ENCODE measurements at regions not wholly inside any gene's neighbourhood (a gene's known extent, or its start where the extent isn't known, plus 50 kb on each side); places are given as distances from the start of the nearest gene placed in this dataset.

DNA sequence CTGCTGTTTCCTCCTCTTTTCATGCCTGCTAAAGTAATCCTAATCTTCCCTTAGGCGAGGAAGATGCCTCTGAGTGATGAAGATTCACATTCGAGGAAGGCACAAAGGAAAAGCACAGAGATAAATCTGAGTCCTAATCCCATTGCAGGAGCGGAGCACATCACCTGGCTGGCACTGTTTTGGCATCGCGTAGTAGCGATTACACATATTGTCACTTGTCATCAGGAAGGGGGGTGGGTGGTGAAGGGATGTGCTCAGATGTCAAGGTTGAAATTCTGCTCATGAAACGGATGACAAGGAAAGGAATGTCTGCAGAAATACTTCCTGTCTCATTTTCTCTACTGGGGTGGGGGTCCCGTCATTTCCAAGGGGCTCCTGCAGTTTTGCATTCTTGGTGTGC, 363.1 kb upstream of the EEF2KMT start:
- TF ChIP-seq EZH2 (IDR thresholded peaks at IDR 0.05; ENCODE audit: insufficient read depth, poor library complexity, severe bottlenecking) = no peak
- no peak for TF ChIP-seq EZH2phosphoT487 (IDR thresholded peaks at IDR 0.05; ENCODE audit: insufficient read depth, low read depth)
- DNase-seq = no peak
- no peaks in the 10 kb centered on the region for H3K36me3 ChIP-seq (ENCODE audit: low read depth)

GRCh38 chr16:5459863-5460262, 362.3 kb upstream of the EEF2KMT start:
- in situ Hi-C loops (cut with MboI) = no loop called here
- H3K9me3 ChIP-seq (ENCODE audit: low read depth) = no peaks in the 10 kb centered on the region

More for the DNA sequence above, 363.1 kb upstream of the EEF2KMT start:
- H3K79me2 ChIP-seq (ENCODE audit: insufficient read depth) = no peaks in the 10 kb centered on the region
- no peak overlapping the region for H3K4me3 ChIP-seq
- 38 to 41% methylated on average over 8 of the region's 8 CpGs for WGBS, 2 experiments (ENCODE audit: low coverage in 1 of 2, low lambda C conversion rate in 2 of 2, missing lambda C conversion rate in 2 of 2)
- no peaks in the 10 kb centered on the region for H3K27me3 ChIP-seq (replicated peaks; ENCODE audit: insufficient read depth)
- H4K20me1 ChIP-seq (ENCODE audit: insufficient read depth) = no peaks in the 10 kb centered on the region
- no peak overlapping the region for H2AFZ ChIP-seq
- H3K9me3 ChIP-seq (ENCODE audit: low read depth) = no peaks in the 10 kb centered on the region
- in situ Hi-C loops (cut with MboI) = no loop called here
- H3K4me2 ChIP-seq (ENCODE audit: unreplicated experiment) = no peak overlapping the region
- no peak overlapping the region for H3K9ac ChIP-seq
- H3K9me2 ChIP-seq (ENCODE audit: insufficient read depth) = no peaks in the 10 kb centered on the region
- no peak overlapping the region for H3K27ac ChIP-seq
- H3F3A ChIP-seq (ENCODE audit: insufficient read depth) = no peaks in the 10 kb centered on the region
- no peaks in the 10 kb centered on the region for H3K4me1 ChIP-seq (ENCODE audit: insufficient read depth)

GRCh38 chr16:5455110-5455509, 357.5 kb upstream of the EEF2KMT start:
- Histone ChIP-seq H3K36me3 (ENCODE audit: low read depth) (no peaks in the 10 kb centered on the region), H3F3A (ENCODE audit: insufficient read depth) (no peaks in the 10 kb centered on the region), H3K27me3 (replicated peaks; ENCODE audit: insufficient read depth) (no peaks in the 10 kb centered on the region), H3K4me2 (ENCODE audit: unreplicated experiment) (no peak overlapping the region), H3K9ac (no peak overlapping the region), H3K79me2 (ENCODE audit: insufficient read depth) (no peaks in the 10 kb centered on the region), H3K27ac (no peak overlapping the region), H3K4me3 (no peak overlapping the region), H3K4me1 (ENCODE audit: insufficient read depth) (no peaks in the 10 kb centered on the region), H3K9me3 (ENCODE audit: low read depth) (no peaks in the 10 kb centered on the region), H2AFZ (no peak overlapping the region), H4K20me1 (ENCODE audit: insufficient read depth) (no peaks in the 10 kb centered on the region), H3K9me2 (ENCODE audit: insufficient read depth) (no peaks in the 10 kb centered on the region)
- in situ Hi-C loops (cut with MboI) = no loop called here
- TF ChIP-seq EZH2 (IDR thresholded peaks at IDR 0.05; ENCODE audit: insufficient read depth, poor library complexity, severe bottlenecking) (no peak), EZH2phosphoT487 (IDR thresholded peaks at IDR 0.05; ENCODE audit: insufficient read depth, low read depth) (no peak)
- 42 to 44% methylated on average over 1 of the region's 1 CpG for WGBS, 2 experiments (ENCODE audit: low coverage in 1 of 2, low lambda C conversion rate in 2 of 2, missing lambda C conversion rate in 2 of 2)
- DNase-seq = no peak

More at GRCh38 chr16:5459863-5460262, 362.3 kb upstream of the EEF2KMT start:
- Histone ChIP-seq H3K27me3 (replicated peaks; ENCODE audit: insufficient read depth) (no peaks in the 10 kb centered on the region), H3K27ac (no peak overlapping the region), H3K36me3 (ENCODE audit: low read depth) (no peaks in the 10 kb centered on the region), H4K20me1 (ENCODE audit: insufficient read depth) (no peaks in the 10 kb centered on the region), H3K4me3 (no peak overlapping the region), H3F3A (ENCODE audit: insufficient read depth) (no peaks in the 10 kb centered on the region), H2AFZ (no peak overlapping the region), H3K79me2 (ENCODE audit: insufficient read depth) (no peaks in the 10 kb centered on the region), H3K4me1 (ENCODE audit: insufficient read depth) (no peaks in the 10 kb centered on the region), H3K9me2 (ENCODE audit: insufficient read depth) (no peaks in the 10 kb centered on the region), H3K9ac (no peak overlapping the region), H3K4me2 (ENCODE audit: unreplicated experiment) (no peak overlapping the region)
- WGBS, 2 experiments (ENCODE audit: low coverage in 1 of 2, low lambda C conversion rate in 2 of 2, missing lambda C conversion rate in 2 of 2) = 40 to 47% methylated on average over 6 of the region's 6 CpGs
- DNase-seq = no peak
- TF ChIP-seq EZH2phosphoT487 (IDR thresholded peaks at IDR 0.05; ENCODE audit: insufficient read depth, low read depth) = no peak
- TF ChIP-seq EZH2 (IDR thresholded peaks at IDR 0.05; ENCODE audit: insufficient read depth, poor library complexity, severe bottlenecking) = no peak

DNA sequence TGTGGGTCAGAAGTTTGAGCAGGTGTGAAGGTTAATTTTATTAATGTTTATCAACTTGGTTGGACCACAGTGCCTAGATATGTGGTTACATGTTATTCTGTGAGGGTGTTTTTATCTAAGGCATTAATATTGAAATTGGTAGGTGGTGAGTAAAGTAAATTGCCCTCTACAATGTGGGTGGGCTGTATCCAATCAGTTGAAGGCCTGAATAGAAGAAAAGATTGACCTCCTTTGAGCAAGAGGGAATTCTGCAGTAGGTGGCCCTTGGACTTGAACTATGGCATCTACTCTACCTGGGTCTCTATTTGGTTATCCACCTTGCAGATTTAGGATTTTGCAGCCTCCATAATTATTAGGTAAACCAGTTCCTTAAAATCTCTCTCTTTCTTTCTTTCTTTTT, 356.8 kb upstream of the EEF2KMT start:
- no peaks in the 10 kb centered on the region for H3K9me3 ChIP-seq (ENCODE audit: low read depth)
- no peaks in the 10 kb centered on the region for H3K36me3 ChIP-seq (ENCODE audit: low read depth)
- H4K20me1 ChIP-seq (ENCODE audit: insufficient read depth) = no peaks in the 10 kb centered on the region
- H3K4me3 ChIP-seq = no peak overlapping the region
- no peak overlapping the region for H3K4me2 ChIP-seq (ENCODE audit: unreplicated experiment)
- no peak for TF ChIP-seq EZH2 (IDR thresholded peaks at IDR 0.05; ENCODE audit: insufficient read depth, poor library complexity, severe bottlenecking)
- no peak for TF ChIP-seq EZH2phosphoT487 (IDR thresholded peaks at IDR 0.05; ENCODE audit: insufficient read depth, low read depth)
- no peaks in the 10 kb centered on the region for H3K79me2 ChIP-seq (ENCODE audit: insufficient read depth)
- H2AFZ ChIP-seq = no peak overlapping the region
- DNase-seq = no peak
- H3F3A ChIP-seq (ENCODE audit: insufficient read depth) = no peaks in the 10 kb centered on the region
- in situ Hi-C loops (cut with MboI) = no loop called here
- H3K27ac ChIP-seq = no peak overlapping the region
- H3K9ac ChIP-seq = no peak overlapping the region
- no peaks in the 10 kb centered on the region for H3K9me2 ChIP-seq (ENCODE audit: insufficient read depth)
- H3K27me3 ChIP-seq (replicated peaks; ENCODE audit: insufficient read depth) = no peaks in the 10 kb centered on the region
- H3K4me1 ChIP-seq (ENCODE audit: insufficient read depth) = no peaks in the 10 kb centered on the region

- no peak for TF ChIP-seq EZH2 (IDR thresholded peaks at IDR 0.05; ENCODE audit: insufficient read depth, poor library complexity, severe bottlenecking)
- no peak for TF ChIP-seq EZH2phosphoT487 (IDR thresholded peaks at IDR 0.05; ENCODE audit: insufficient read depth, low read depth)
- WGBS, 2 experiments (ENCODE audit: low coverage in 1 of 2, low lambda C conversion rate in 2 of 2, missing lambda C conversion rate in 2 of 2) = 10 to 12% methylated on average over 7 of the region's 7 CpGs
- Histone ChIP-seq H3K4me3 (no peak overlapping the region), H3K9me3 (ENCODE audit: low read depth) (no peaks in the 10 kb centered on the region), H3K27me3 (replicated peaks; ENCODE audit: insufficient read depth) (no peaks in the 10 kb centered on the region), H3K79me2 (ENCODE audit: insufficient read depth) (no peaks in the 10 kb centered on the region), H3K9me2 (ENCODE audit: insufficient read depth) (no peaks in the 10 kb centered on the region), H3K9ac (no peak overlapping the region), H4K20me1 (ENCODE audit: insufficient read depth) (no peaks in the 10 kb centered on the region), H3F3A (ENCODE audit: insufficient read depth) (no peaks in the 10 kb centered on the region), H3K36me3 (ENCODE audit: low read depth) (no peaks in the 10 kb centered on the region), H2AFZ (no peak overlapping the region), H3K4me1 (ENCODE audit: insufficient read depth) (no peaks in the 10 kb centered on the region), H3K4me2 (ENCODE audit: unreplicated experiment) (no peak overlapping the region), H3K27ac (no peak overlapping the region)
- DNase-seq = no peak
- in situ Hi-C loops (cut with MboI) = no loop called here
Observed at GRCh38 chr16:5451641-5452040, 354.0 kb upstream of the EEF2KMT start.

Data from GM23248 (cell line).